ENCODE measurements at regions not wholly inside any gene's neighbourhood (a gene's known extent, or its start where the extent isn't known, plus 50 kb on each side); places are given as distances from the start of the nearest gene placed in this dataset.
"Not testable (repeated sequence)": the region's sequence is repeated elsewhere in the genome, so short reads cannot be mapped to it uniquely, and the experiment has no call there.

- no peak for DNase-seq
Measured at GRCh38 chr5:40453689-40454088, 226.0 kb upstream of the PTGER4 start.

GRCh38 chr5:40452874-40453624 is 226.7 kb upstream of the PTGER4 start:
- DNase-seq, result no peak

- no peak for DNase-seq
Measured at GRCh38 chr5:40447438-40447837, 232.3 kb upstream of the PTGER4 start.

GRCh38 chr5:40446910-40447309 is 232.8 kb upstream of the PTGER4 start:
- no peak for DNase-seq

GRCh38 chr5:40442346-40442745 is 237.4 kb upstream of the PTGER4 start:
- DNase-seq, result no peak

GRCh38 chr5:40441733-40442132 is 238.0 kb upstream of the PTGER4 start:
- DNase-seq, result no peak

GRCh38 chr5:40440746-40441145 is 239.0 kb upstream of the PTGER4 start:
- no peak for DNase-seq

GRCh38 chr5:40439103-40439502 is 240.6 kb upstream of the PTGER4 start:
- DNase-seq, result not testable (repeated sequence)

- DNase-seq, result not testable (repeated sequence)
Measured at GRCh38 chr5:40438646-40439045, 241.1 kb upstream of the PTGER4 start.

- no peak for DNase-seq
Measured at GRCh38 chr5:40437452-40437861, 242.3 kb upstream of the PTGER4 start.

- no peak for DNase-seq
Measured at GRCh38 chr5:40436535-40437237, 243.0 kb upstream of the PTGER4 start.

- not testable (repeated sequence) for DNase-seq
Measured at GRCh38 chr5:40435706-40436105, 244.0 kb upstream of the PTGER4 start.

- DNase-seq, result no peak
Measured at GRCh38 chr5:40432836-40433235, 246.9 kb upstream of the PTGER4 start.

GRCh38 chr5:40431734-40432133 is 248.0 kb upstream of the PTGER4 start:
- no peak for DNase-seq

- DNase-seq, result no peak
Measured at GRCh38 chr5:40430101-40430710, 249.5 kb upstream of the PTGER4 start.

GRCh38 chr5:40429258-40430100 is 250.2 kb upstream of the PTGER4 start:
- DNase-seq, result no peak

GRCh38 chr5:40428815-40429214 is 250.9 kb upstream of the PTGER4 start:
- no peak for DNase-seq

- no peak for DNase-seq
Measured at GRCh38 chr5:40428126-40428525, 251.6 kb upstream of the PTGER4 start.

GRCh38 chr5:40417046-40417810 is 262.5 kb upstream of the PTGER4 start:
- not testable (repeated sequence) for DNase-seq

- DNase-seq, result no peak
Measured at GRCh38 chr5:40416588-40416987, 263.1 kb upstream of the PTGER4 start.

- no peak for DNase-seq
Measured at GRCh38 chr5:40416098-40416497, 263.6 kb upstream of the PTGER4 start.

GRCh38 chr5:40414922-40415321 is 264.8 kb upstream of the PTGER4 start:
- DNase-seq, result no peak

All from right hindlimb (tissue), 1 donor.